MM.1S (cell line): ENCODE measurements at regions not wholly inside any gene's neighbourhood (a gene's known extent, or its start where the extent isn't known, plus 50 kb on each side); places are given as distances from the start of the nearest gene placed in this dataset.

ENCODE experiments used
- DNase-seq: peaks from one replicate; pipeline ENCODE4 v3.0.0-alpha.2; 2015
- H2AFZ ChIP-seq: fragments of 300-600 bp; sonication (generic); 2 replicates; pipeline ENCODE4 v1.6.0; 2016; ENCODE audit warnings: antibody characterized with exemption, low read length
- H3F3A ChIP-seq: fragments of 300-600 bp; sonication (generic); 2 replicates; pipeline ENCODE4 v1.6.1; 2016; ENCODE audit warnings: mild to moderate bottlenecking, antibody characterized with exemption, low read length, moderate library complexity, mixed read lengths; ENCODE audit not compliant: insufficient read depth
- H3K27ac ChIP-seq: fragments of 300-600 bp; sonication (generic); 2 replicates; pipeline ENCODE4 v1.5.1; 2016; ENCODE audit warnings: mild to moderate bottlenecking, low read length
- H3K27me3 ChIP-seq: fragments of 300-600 bp; sonication (generic); replicated peaks from 2 replicates; pipeline ENCODE4 v1.6.0; 2016; ENCODE audit warnings: low read length; ENCODE audit not compliant: insufficient read depth
- H3K36me3 ChIP-seq: fragments of 300-600 bp; sonication (generic); replicated peaks from 2 replicates; pipeline ENCODE4 v1.6.1; 2016; ENCODE audit warnings: mild to moderate bottlenecking, low read length, mixed read lengths; ENCODE audit not compliant: insufficient read depth
- H3K4me1 ChIP-seq: fragments of 300-600 bp; sonication (generic); 2 replicates; pipeline ENCODE4 v1.6.1; 2016; ENCODE audit warnings: low read length, mixed read lengths
- H3K4me2 ChIP-seq: fragments of 300-600 bp; sonication (generic); 2 replicates; pipeline ENCODE4 v1.6.0; 2016; ENCODE audit warnings: low read depth, low read length
- H3K4me3 ChIP-seq: fragments of 300-600 bp; sonication (generic); 2 replicates; pipeline ENCODE4 v1.5.1; 2016; ENCODE audit warnings: low read length, mixed read lengths
- H3K79me2 ChIP-seq: fragments of 300-600 bp; sonication (generic); 2 replicates; pipeline ENCODE4 v1.6.1; 2016; ENCODE audit warnings: mixed run types, low read length, mixed read lengths
- H3K9ac ChIP-seq: fragments of 300-600 bp; sonication (generic); 2 replicates; pipeline ENCODE4 v1.6.1; 2016; ENCODE audit warnings: low read length, mixed read lengths
- H3K9me2 ChIP-seq: fragments of 300-600 bp; sonication (generic); replicated peaks from 2 replicates; pipeline ENCODE4 v1.6.1; 2016; ENCODE audit warnings: mild to moderate bottlenecking, low read length, mixed read lengths; ENCODE audit not compliant: insufficient read depth
- H3K9me3 ChIP-seq: fragments of 300-600 bp; sonication (generic); replicated peaks from 2 replicates; pipeline ENCODE4 v1.6.1; 2016; ENCODE audit warnings: mild to moderate bottlenecking, low read length, mixed read lengths; ENCODE audit not compliant: insufficient read depth
- H4K20me1 ChIP-seq: fragments of 300-600 bp; sonication (generic); 2 replicates; pipeline ENCODE4 v1.6.1; 2016; ENCODE audit warnings: mild to moderate bottlenecking, low read length, moderate library complexity, mixed read lengths; ENCODE audit not compliant: insufficient read depth
- CTCF ChIP-seq: fragments of 300-600 bp; sonication (generic); IDR thresholded peaks from 2 replicates; pipeline ENCODE4 v1.5.1; 2016; ENCODE audit warnings: antibody characterized with exemption, low read length, mixed read lengths
- EZH2 ChIP-seq: fragments of 300-600 bp; sonication (generic); optimal IDR thresholded peaks from 2 replicates; pipeline ENCODE3; 2017; ENCODE audit warnings: low read depth, mild to moderate bottlenecking, antibody characterized with exemption, low read length, mixed read lengths
- EZH2phosphoT487 ChIP-seq: fragments of 300-600 bp; sonication (generic); IDR thresholded peaks from 2 replicates; pipeline ENCODE4 v1.6.1; 2018; ENCODE audit warnings: antibody characterized with exemption, low read length

- H3K27ac ChIP-seq, result no peak overlapping the region
- H3K4me2 ChIP-seq, result no peak overlapping the region
- H2AFZ ChIP-seq, result no peak overlapping the region
- no peaks in the 10 kb centered on the region for H3K27me3 ChIP-seq
- H3F3A ChIP-seq, result no peaks in the 10 kb centered on the region
- no peak for DNase-seq
- no peaks in the 10 kb centered on the region for H3K4me1 ChIP-seq
- no peaks in the 10 kb centered on the region for H3K9me2 ChIP-seq
- no peaks in the 10 kb centered on the region for H4K20me1 ChIP-seq
- H3K9me3 ChIP-seq, result no peaks in the 10 kb centered on the region
- TF ChIP-seq EZH2 (no peak), EZH2phosphoT487 (no peak), CTCF (no peak)
- H3K36me3 ChIP-seq, result no peaks in the 10 kb centered on the region
- no peaks in the 10 kb centered on the region for H3K79me2 ChIP-seq
- H3K4me3 ChIP-seq, result no peak overlapping the region
- H3K9ac ChIP-seq, result no peak overlapping the region
Measured at GRCh38 chr5:124796495-124796894, 50.1 kb upstream of the ZNF608 start.

GRCh38 chr5:124797665-124798087 is 51.2 kb upstream of the ZNF608 start:
- no peaks in the 10 kb centered on the region for H3K27me3 ChIP-seq
- H3K4me3 ChIP-seq, result no peak overlapping the region

GRCh38 chr5:124798890-124799289 is 52.5 kb upstream of the ZNF608 start:
- no peaks in the 10 kb centered on the region for H3K36me3 ChIP-seq
- no peak overlapping the region for H3K4me2 ChIP-seq
- H4K20me1 ChIP-seq, result no peaks in the 10 kb centered on the region
- no peaks in the 10 kb centered on the region for H3K4me1 ChIP-seq
- H3F3A ChIP-seq, result no peaks in the 10 kb centered on the region
- H3K27ac ChIP-seq, result no peak overlapping the region
- TF ChIP-seq EZH2 (no peak), EZH2phosphoT487 (no peak), CTCF (no peak)
- H3K79me2 ChIP-seq, result no peaks in the 10 kb centered on the region
- no peaks in the 10 kb centered on the region for H3K27me3 ChIP-seq
- H3K9me2 ChIP-seq, result no peaks in the 10 kb centered on the region
- no peak for DNase-seq
- H3K9ac ChIP-seq, result no peak overlapping the region
- no peak overlapping the region for H2AFZ ChIP-seq
- no peak overlapping the region for H3K4me3 ChIP-seq
- no peaks in the 10 kb centered on the region for H3K9me3 ChIP-seq

More at GRCh38 chr5:124797665-124798087, 51.2 kb upstream of the ZNF608 start:
- DNase-seq, result no peak
- no peaks in the 10 kb centered on the region for H3K9me2 ChIP-seq
- no peaks in the 10 kb centered on the region for H3K79me2 ChIP-seq
- H2AFZ ChIP-seq, result no peak overlapping the region
- TF ChIP-seq EZH2 (no peak), CTCF (no peak), EZH2phosphoT487 (no peak)
- no peak overlapping the region for H3K4me2 ChIP-seq
- no peaks in the 10 kb centered on the region for H3F3A ChIP-seq
- H3K27ac ChIP-seq, result no peak overlapping the region
- H3K4me1 ChIP-seq, result no peaks in the 10 kb centered on the region
- H4K20me1 ChIP-seq, result no peaks in the 10 kb centered on the region
- no peaks in the 10 kb centered on the region for H3K36me3 ChIP-seq
- no peak overlapping the region for H3K9ac ChIP-seq
- no peaks in the 10 kb centered on the region for H3K9me3 ChIP-seq
